CD4-positive, alpha-beta T cell (primary cell): ENCODE measurements at regions not wholly inside any gene's neighbourhood (a gene's known extent, or its start where the extent isn't known, plus 50 kb on each side); places are given as distances from the start of the nearest gene placed in this dataset.

Experiments
- ATAC-seq: fragments of 200-7000 bp; cut with Tn5 transposase; one replicate; pipeline ENCODE4 v1.10.0; 2022; ENCODE audit warnings: mild to moderate bottlenecking; ENCODE audit not compliant: poor library complexity
- CTCF ChIA-PET: fragments of 350-600 bp; sonication (Branson Sonifier 250); formaldehyde crosslinking; loops from one replicate; lab custom pipeline; 2021; ENCODE audit warnings: antibody characterized with exemption, inconsistent platforms; lab: Charles Lee
- POLR2A ChIA-PET: fragments of 350-600 bp; sonication (Branson Sonifier 250); formaldehyde crosslinking; loops from one replicate; lab custom pipeline; 2021; ENCODE audit warnings: antibody characterized with exemption, inconsistent platforms; lab: Charles Lee
- DNase-seq, 14 experiments: peaks; one replicate each; pipeline ENCODE4 v3.0.0-alpha.2; 2013 to 2020; ENCODE audit warnings: mixed read lengths in 2 of 14
- H3K27ac ChIP-seq, 2 donors: one replicate each; pipeline versions ENCODE4 v1.5.1 to v1.7.0; 2013; ENCODE audit warnings: low read length in 2 of 2, low read depth in 1 of 2, mild to moderate bottlenecking in 1 of 2
- H3K27me3 ChIP-seq, 2 experiments: 1 replicate in 1 of 2; 2 replicates in 1 of 2; pipeline versions ENCODE4 v1.6.1 to v1.7.0; 2013; ENCODE audit warnings: low read length in 2 of 2, control low read depth in 1 of 2, mild to moderate bottlenecking in 1 of 2, moderate library complexity in 1 of 2; ENCODE audit not compliant: insufficient read depth in 2 of 2, control insufficient read depth in 1 of 2
- H3K36me3 ChIP-seq: one replicate; pipeline ENCODE4 v1.6.1; 2013; ENCODE audit warnings: low read length, control low read depth; ENCODE audit not compliant: insufficient read depth
- H3K4me1 ChIP-seq: one replicate; pipeline ENCODE4 v1.6.1; 2013; ENCODE audit warnings: low read length, control low read depth; ENCODE audit not compliant: insufficient read depth
- H3K4me3 ChIP-seq: one replicate; pipeline ENCODE4 v1.5.1; 2013; ENCODE audit warnings: mild to moderate bottlenecking, low read length, moderate library complexity
- H3K9me3 ChIP-seq, 2 experiments: 1 replicate in 1 of 2; 2 replicates in 1 of 2; pipeline versions ENCODE4 v1.6.1 to v1.7.0; 2013; ENCODE audit warnings: low read length in 2 of 2, mild to moderate bottlenecking in 2 of 2, control low read depth in 1 of 2, moderate library complexity in 1 of 2; ENCODE audit not compliant: control insufficient read depth in 1 of 2, insufficient read depth in 1 of 2
- H3K27ac Mint-ChIP-seq: one replicate; pipeline ENCODE4 v1.8.0; 2020; ENCODE audit warnings: mixed read lengths
- H3K27me3 Mint-ChIP-seq: one replicate; pipeline ENCODE4 v1.8.0; 2021; ENCODE audit warnings: mixed read lengths
- H3K36me3 Mint-ChIP-seq: one replicate; pipeline ENCODE4 v1.8.0; 2021; ENCODE audit warnings: low read depth, mixed read lengths
- H3K4me1 Mint-ChIP-seq: one replicate; pipeline ENCODE4 v1.8.0; 2021; ENCODE audit warnings: low read depth, mixed read lengths
- H3K4me3 Mint-ChIP-seq: one replicate; pipeline ENCODE4 v1.8.0; 2020; ENCODE audit warnings: mild to moderate bottlenecking, mixed read lengths
- H3K9me3 Mint-ChIP-seq: one replicate; pipeline ENCODE4 v1.8.0; 2020; ENCODE audit warnings: mixed read lengths
- CTCF ChIP-seq: fragments of 200-600 bp; IDR thresholded peaks from one replicate; pipeline ENCODE4 v1.8.0; 2022; ENCODE audit warnings: antibody characterized with exemption, mild to moderate bottlenecking
- intact Hi-C, 2 experiments: fragments of 100-400 bp; cut with DNase I in 1 of 2; cut with micrococcal nuclease in 1 of 2; formaldehyde crosslinking; loops; one replicate each; pipeline versions ENCODE4 v1.15.1 to v1.9.0; 2023 to 2025; cut with DNase I, micrococcal nuclease

- no peak overlapping the region for H3K4me3 Mint-ChIP-seq
- ChIA-PET CTCF (no interaction called here), POLR2A (no interaction called here)
- H3K36me3 Mint-ChIP-seq = no peaks in the 10 kb centered on the region
- DNase-seq = no peak
- Histone ChIP-seq H3K4me1 (no peaks in the 10 kb centered on the region), H3K27me3 (no peaks in the 10 kb centered on the region), H3K4me3 (no peak overlapping the region), H3K36me3 (no peaks in the 10 kb centered on the region), H3K27ac (no peak overlapping the region), H3K9me3 (peaks cover 0 to 3% of the 10 kb centered on the region in 2 experiments)
- ATAC-seq = no peak
- H3K27ac Mint-ChIP-seq = no peak overlapping the region
- no peak for TF ChIP-seq CTCF
- intact Hi-C loops = no loop called here
- H3K9me3 Mint-ChIP-seq = peaks cover 11% of the 10 kb centered on the region
- H3K4me1 Mint-ChIP-seq = no peaks in the 10 kb centered on the region
- no peaks in the 10 kb centered on the region for H3K27me3 Mint-ChIP-seq
Observed at GRCh38 chr5:117947836-117948235, 1040.5 kb downstream of the DTWD2 start.

- peaks cover 8% of the 10 kb centered on the region for H3K9me3 Mint-ChIP-seq
- H3K36me3 ChIP-seq = no peaks in the 10 kb centered on the region
- POLR2A ChIA-PET = no interaction called here
- no peaks in the 10 kb centered on the region for H3K4me1 ChIP-seq
- no peak overlapping the region for H3K4me3 ChIP-seq
- H3K27me3 Mint-ChIP-seq = no peaks in the 10 kb centered on the region
- TF ChIP-seq CTCF = no peak
- H3K27ac Mint-ChIP-seq = no peak overlapping the region
- CTCF ChIA-PET = no interaction called here
- H3K9me3 ChIP-seq = peaks cover 0 to 2% of the 10 kb centered on the region in 2 experiments
- no peaks in the 10 kb centered on the region for H3K27me3 ChIP-seq
- intact Hi-C loops = no loop called here
- ATAC-seq (no peak), DNase-seq (no peak)
- H3K4me3 Mint-ChIP-seq = no peak overlapping the region
- no peaks in the 10 kb centered on the region for H3K4me1 Mint-ChIP-seq
- H3K36me3 Mint-ChIP-seq = no peaks in the 10 kb centered on the region
- H3K27ac ChIP-seq = no peak overlapping the region
Observed at GRCh38 chr5:117947121-117947520, 1041.2 kb downstream of the DTWD2 start.

GRCh38 chr5:117945258-117945657 is 1043.1 kb downstream of the DTWD2 start:
- CTCF ChIA-PET = no interaction called here
- Histone ChIP-seq H3K36me3 (no peaks in the 10 kb centered on the region), H3K27me3 (no peaks in the 10 kb centered on the region), H3K4me3 (no peak overlapping the region), H3K4me1 (no peaks in the 10 kb centered on the region), H3K9me3 (no peaks in the 10 kb centered on the region), H3K27ac (no peak overlapping the region)
- Mint-ChIP-seq H3K4me3 (no peak overlapping the region), H3K9me3 (peaks cover 4% of the 10 kb centered on the region), H3K36me3 (no peaks in the 10 kb centered on the region), H3K27me3 (no peaks in the 10 kb centered on the region), H3K4me1 (no peaks in the 10 kb centered on the region), H3K27ac (no peak overlapping the region)
- intact Hi-C loops = no loop called here
- DNase-seq = no peak
- POLR2A ChIA-PET = no interaction called here
- no peak for ATAC-seq
- no peak for TF ChIP-seq CTCF
